GM13977 (cell line): ENCODE measurements at regions not wholly inside any gene's neighbourhood (a gene's known extent, or its start where the extent isn't known, plus 50 kb on each side); places are given as distances from the start of the nearest gene placed in this dataset.

Source experiments
- DNase-seq: peaks from one replicate; pipeline ENCODE4 v3.0.0; 2012; ENCODE audit warnings: low spot score
- in situ Hi-C: fragments of 300-500 bp; cut with MboI; formaldehyde crosslinking; loops from one replicate; pipeline ENCODE4 v1.12.0; 2022; ENCODE audit warnings: low sequenced_read_pairs, low pct_unique_long_range_greater_than_20kb, mixed read lengths, inconsistent platforms; ENCODE audit not compliant: unreplicated experiment
- TF ChIP-seq, protein P1 (sequence below): IDR thresholded peaks from 2 replicates; pipeline ENCODE4 v1.5.1; 2012; ENCODE audit warnings: mild to moderate bottlenecking, control low read depth; ENCODE audit not compliant: insufficient read depth; ENCODE audit errors: extremely low read depth, missing control alignments

- DNase-seq = no peak
- TF ChIP-seq, protein P1, sequence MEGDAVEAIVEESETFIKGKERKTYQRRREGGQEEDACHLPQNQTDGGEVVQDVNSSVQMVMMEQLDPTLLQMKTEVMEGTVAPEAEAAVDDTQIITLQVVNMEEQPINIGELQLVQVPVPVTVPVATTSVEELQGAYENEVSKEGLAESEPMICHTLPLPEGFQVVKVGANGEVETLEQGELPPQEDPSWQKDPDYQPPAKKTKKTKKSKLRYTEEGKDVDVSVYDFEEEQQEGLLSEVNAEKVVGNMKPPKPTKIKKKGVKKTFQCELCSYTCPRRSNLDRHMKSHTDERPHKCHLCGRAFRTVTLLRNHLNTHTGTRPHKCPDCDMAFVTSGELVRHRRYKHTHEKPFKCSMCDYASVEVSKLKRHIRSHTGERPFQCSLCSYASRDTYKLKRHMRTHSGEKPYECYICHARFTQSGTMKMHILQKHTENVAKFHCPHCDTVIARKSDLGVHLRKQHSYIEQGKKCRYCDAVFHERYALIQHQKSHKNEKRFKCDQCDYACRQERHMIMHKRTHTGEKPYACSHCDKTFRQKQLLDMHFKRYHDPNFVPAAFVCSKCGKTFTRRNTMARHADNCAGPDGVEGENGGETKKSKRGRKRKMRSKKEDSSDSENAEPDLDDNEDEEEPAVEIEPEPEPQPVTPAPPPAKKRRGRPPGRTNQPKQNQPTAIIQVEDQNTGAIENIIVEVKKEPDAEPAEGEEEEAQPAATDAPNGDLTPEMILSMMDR = no peak
- in situ Hi-C loops = no loop called here
Observed at GRCh38 chr5:66363097-66363496, 219.0 kb downstream of the SREK1 start.

GRCh38 chr5:66364186-66364585, 220.1 kb downstream of the SREK1 start:
- TF ChIP-seq, protein P1 = no peak
- in situ Hi-C loops = no loop called here
- no peak for DNase-seq

DNA sequence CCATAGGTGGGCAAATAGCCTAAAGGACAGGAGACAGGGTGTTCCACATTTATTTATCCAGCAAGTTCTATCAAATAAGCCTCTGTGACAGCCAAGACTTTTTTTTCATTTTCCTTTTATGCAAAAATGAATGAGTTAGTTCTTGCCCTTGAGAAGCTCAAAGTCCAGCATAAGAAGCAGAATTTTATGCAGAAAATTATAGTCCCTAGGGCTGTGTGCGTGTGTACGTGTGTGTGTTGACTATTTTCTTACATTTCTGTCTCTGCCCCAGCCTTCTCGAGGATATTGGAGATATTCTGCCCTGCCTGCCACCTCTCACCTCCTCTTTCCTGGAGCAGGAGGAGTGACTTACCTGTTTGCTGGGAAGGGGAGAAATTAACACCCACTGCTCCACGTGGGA, 221.9 kb downstream of the SREK1 start:
- no peak for DNase-seq
- in situ Hi-C loops = no loop called here
- TF ChIP-seq, protein P1 = no peak

DNA sequence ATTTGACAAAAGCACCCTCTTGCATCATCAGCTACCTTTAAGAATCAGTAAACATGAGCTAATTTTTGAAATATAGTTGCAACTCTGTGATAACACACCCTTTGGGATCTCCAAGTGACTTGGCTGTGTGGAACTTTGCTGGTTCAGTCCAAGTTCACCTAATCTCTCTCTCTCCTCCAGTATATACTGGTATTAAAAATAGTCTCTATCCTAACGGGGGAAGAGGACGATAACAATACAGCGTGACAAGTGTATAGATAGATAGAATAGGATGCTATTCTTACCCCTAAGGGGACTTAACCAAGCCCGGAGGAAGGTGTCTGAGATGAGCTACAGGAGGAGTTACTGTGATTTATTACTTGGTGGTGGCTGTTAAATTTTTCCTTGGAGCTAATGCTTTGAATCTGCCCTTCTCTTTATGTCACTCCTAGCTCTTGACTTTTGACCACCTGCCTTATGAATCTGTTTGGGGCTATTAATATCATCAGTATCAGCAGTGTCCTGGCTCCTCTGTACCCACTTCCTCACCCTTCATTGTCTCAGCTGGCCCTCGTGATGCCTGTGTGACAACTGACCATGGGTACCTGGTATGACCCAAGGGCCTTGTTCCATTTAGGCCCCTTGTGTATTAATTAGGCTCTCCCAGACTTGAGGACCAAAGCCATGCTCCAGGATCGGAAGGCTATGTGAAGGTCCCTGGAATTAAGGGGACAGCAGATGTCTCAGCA, 223.9 kb downstream of the SREK1 start:
- no peak for DNase-seq
- in situ Hi-C loops = no loop called here
- TF ChIP-seq, protein P1 = no peak

DNA sequence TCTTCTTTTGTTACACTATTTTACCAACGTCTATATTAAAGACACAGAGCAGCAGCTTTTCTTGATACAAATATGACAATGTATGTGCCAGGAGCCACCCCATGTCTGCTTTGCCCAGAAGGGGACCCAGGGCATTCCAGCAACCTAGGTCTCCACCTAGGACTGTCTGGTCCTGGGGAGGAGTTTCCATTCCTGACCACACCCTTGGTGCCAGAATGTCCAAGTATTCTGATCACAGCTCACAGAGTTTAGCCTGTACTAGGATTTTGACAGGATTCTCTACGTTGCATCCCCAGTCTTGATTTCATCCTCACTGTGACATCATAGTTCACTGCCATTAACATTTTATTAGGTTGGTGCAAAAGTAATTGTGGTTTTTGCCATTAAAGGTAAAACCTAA, 224.7 kb downstream of the SREK1 start:
- TF ChIP-seq, protein P1 = no peak
- DNase-seq = no peak
- in situ Hi-C loops = no loop called here

- in situ Hi-C loops = no loop called here
- TF ChIP-seq, protein P1 = no peak
- DNase-seq = no peak
Observed at GRCh38 chr5:66377747-66378146, 218.4 kb upstream of the MAST4 start.

GRCh38 chr5:66378407-66378806, 217.8 kb upstream of the MAST4 start:
- DNase-seq = no peak
- in situ Hi-C loops = no loop called here
- TF ChIP-seq, protein P1 = no peak
